HG03060 (cell line): ENCODE measurements at regions not wholly inside any gene's neighbourhood (a gene's known extent, or its start where the extent isn't known, plus 50 kb on each side); places are given as distances from the start of the nearest gene placed in this dataset.

Experiments used
- ATAC-seq: cut with Tn5 transposase; IDR thresholded peaks from one replicate; pipeline ENCODE4 v1.9.1; 2021; ENCODE audit warnings: low read depth, moderate number of reproducible peaks; ENCODE audit not compliant: unreplicated experiment

- no peak for ATAC-seq
These were observed 69.7 kb upstream of the ADCY2 start for GRCh38 chr5:7325975-7326913.

DNA sequence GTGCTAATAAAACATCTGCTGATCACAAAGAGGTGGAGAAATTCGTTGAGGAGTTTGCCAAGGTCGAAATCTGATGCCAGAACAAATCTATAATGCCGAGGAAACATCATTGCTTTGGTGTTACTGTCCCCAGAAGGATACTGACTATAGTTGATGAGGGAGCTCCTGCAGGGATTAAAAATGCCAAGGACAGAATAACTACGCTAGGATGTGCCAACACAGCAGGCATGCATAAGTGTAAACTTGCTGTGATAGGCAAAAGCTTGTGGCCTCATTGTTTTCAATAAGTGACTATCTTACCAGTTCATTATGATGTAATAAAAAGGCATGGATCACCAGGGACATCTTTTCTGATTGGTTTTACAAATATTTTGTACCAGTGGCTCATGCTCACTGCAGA, 66.8 kb upstream of the ADCY2 start:
- ATAC-seq, result no peak

DNA sequence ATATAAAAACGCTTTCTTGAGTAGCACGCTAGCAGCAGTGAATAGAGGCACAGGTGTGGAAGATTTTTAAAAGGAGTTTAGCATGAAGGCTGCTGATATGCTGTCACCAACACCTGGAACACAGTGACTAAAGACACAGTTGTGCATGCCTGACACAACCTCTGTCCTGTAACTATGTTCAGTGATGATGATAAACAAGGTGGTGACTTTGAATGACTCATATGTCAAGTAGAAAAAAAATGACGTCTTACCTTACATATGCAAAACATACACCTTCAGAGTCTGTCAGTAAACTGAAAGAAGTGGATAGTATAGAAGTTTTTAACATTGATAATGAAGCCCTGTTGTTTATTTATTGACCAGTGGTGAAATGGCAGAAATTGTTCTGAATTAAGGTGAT, 66.2 kb upstream of the ADCY2 start:
- no peak for ATAC-seq

DNA sequence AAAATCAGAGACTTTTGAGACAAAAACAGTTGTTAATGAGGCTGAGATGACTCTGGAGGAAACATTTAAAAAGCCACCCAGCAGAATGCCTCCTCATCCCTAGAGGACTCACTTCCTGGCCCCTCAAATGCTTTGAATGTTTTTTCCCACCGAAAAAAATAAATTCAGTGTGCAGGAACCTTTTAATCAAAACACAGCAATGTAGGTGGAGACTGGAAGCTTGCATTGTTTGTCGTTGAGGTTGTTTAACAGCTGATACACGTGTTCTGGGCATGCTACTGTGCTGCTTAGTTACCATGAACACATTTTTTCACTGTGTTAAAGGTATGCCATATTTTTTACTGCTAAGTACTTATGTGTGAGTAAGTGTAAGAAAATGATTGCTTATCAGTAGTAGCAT, 65.7 kb upstream of the ADCY2 start:
- no peak for ATAC-seq

GRCh38 chr5:7331131-7331530, 64.8 kb upstream of the ADCY2 start:
- no peak for ATAC-seq
